Astrocyte of the hippocampus (primary cell): ENCODE measurements at regions not wholly inside any gene's neighbourhood (a gene's known extent, or its start where the extent isn't known, plus 50 kb on each side); places are given as distances from the start of the nearest gene placed in this dataset.
A peak's percentile ranks its signal among the peaks of the same experiment; 100 is the strongest.

Experiments
- DNase-seq: peaks from one replicate; pipeline ENCODE4 v3.0.0; 2011; ENCODE audit warnings: low read depth, low spot score

- no peak for DNase-seq
Observed at GRCh38 chr12:88251798-88252197, 109.7 kb downstream of the TMTC3 start.

GRCh38 chr12:88253371-88253978 is 111.4 kb downstream of the TMTC3 start:
- DNase-seq: no peak

GRCh38 chr12:88255224-88255623 is 113.1 kb downstream of the TMTC3 start:
- no peak for DNase-seq

DNA sequence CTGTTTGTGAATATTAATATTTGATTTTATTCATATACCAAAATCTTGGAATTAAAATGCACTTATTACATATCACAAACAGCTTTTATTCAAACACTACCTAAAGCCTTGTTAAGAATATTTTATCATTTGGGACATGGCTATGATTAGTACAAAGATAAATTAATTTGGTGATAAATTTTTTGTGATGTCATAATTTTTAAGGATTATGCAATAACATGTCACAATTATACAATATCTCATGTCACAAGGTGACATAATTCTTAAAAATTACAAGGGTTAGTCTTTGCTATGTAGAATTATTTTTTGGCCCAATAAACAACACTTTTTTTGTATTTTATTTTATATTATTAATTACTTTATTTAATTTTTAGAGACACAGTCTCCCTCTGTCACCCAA is 113.7 kb downstream of the TMTC3 start:
- DNase-seq: no peak

- DNase-seq: no peak
Observed at GRCh38 chr12:88258396-88258795, 116.3 kb downstream of the TMTC3 start.

DNA sequence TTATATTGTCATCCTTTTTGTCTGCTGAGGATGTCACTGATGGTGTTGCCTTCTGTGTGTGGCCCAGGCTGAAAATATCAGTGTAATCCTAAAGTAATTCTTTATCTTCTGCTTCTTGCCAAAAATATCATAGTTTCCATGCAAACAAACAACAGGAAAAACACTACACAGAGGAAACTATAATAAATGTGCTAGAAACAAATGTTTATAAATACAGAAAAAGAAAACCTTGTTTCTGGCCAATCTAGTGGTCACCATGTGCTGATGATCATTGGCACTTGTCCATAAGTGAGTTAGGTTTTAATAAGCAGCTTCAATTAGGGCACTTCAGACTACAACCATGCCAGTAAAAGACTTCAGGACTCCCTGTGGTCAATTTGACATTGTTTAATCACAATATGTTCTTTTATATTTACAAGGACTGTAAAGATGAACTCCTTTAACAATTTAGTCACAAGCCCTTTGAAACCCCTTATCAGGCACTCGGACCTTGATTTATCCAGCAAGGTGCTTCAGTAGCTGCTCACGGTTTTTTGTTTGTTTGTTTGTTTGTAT is 124.8 kb downstream of the TMTC3 start:
- peak; percentile 28 for DNase-seq

- DNase-seq: no peak
Observed at GRCh38 chr12:88267630-88268029, 125.5 kb downstream of the TMTC3 start.

GRCh38 chr12:88272456-88272855 is 130.3 kb downstream of the TMTC3 start:
- DNase-seq: no peak

DNA sequence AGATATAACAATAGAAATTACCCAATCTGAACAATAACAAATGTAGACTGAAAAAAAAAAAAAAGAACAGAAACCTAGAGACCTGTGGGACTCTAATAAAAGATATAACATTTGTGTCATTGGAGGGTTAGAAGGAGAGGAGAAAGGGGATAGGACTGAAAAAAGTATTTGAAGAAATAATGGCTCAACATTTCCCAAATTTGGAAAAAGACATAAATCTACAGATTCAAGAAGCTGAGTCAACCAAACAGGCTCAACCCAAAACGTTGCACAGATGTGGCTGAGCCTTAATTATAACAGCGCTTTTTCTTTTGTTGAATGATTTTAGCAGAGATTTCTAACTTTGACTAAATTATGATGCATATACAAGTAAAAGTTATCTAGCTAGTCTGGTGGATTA is 131.3 kb downstream of the TMTC3 start:
- DNase-seq: no peak

- DNase-seq: no peak
Observed at GRCh38 chr12:88273875-88274274, 131.8 kb downstream of the TMTC3 start.

- no peak for DNase-seq
Observed at GRCh38 chr12:88291498-88292131, 149.5 kb downstream of the TMTC3 start.

GRCh38 chr12:88298014-88298682 is 156.0 kb downstream of the TMTC3 start:
- DNase-seq: peak; percentile 39

- DNase-seq: peak; percentile 93
Observed at GRCh38 chr12:88298761-88299242, 156.7 kb downstream of the TMTC3 start.

DNA sequence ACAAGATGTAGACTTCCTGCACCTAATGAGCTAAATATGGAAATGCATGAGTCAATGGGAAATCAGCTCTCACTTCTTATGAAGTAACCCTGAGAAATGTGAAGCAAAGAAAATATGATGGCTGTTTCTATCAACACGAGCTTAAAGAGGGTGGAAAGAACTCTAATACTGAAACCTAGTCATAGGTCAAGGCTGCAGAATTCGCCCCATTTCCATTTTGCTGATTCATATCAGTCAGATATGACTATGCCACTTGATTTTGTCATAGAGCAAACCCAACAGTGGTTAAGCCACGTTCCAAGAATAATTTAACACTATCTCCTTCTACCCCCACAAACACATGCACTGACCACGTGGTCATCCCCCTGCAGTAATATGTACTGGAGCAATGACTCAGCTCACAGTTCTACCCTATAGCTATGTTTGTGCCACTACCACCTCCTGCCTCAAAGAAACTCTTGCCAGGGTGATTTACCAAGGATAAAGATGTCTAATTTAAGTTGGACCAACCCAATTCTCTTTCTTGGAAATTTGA is 157.5 kb downstream of the TMTC3 start:
- peak; percentile 88 for DNase-seq

GRCh38 chr12:88300931-88301330 is 158.8 kb downstream of the TMTC3 start:
- no peak for DNase-seq

DNA sequence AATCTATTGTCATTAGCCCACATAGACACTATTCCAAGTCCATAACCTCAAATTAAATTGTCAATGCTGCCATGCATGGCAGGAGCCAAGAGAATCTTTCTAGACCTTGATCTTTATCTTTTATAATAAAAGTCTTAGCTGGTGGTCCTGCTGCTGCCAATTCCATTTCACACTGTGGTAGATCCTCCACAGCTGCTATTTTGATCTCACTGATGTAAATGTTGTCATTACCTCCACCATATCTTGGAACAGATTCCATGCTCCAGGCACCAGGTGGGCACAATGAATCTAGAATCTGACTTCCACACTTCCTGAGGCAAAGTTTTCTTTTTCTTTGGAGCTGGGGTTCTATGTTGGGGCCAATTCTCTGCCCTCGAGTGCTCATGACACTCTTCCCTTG is 161.2 kb downstream of the TMTC3 start:
- DNase-seq: no peak

GRCh38 chr12:88305254-88305890 is 163.3 kb downstream of the TMTC3 start:
- DNase-seq: no peak

DNA sequence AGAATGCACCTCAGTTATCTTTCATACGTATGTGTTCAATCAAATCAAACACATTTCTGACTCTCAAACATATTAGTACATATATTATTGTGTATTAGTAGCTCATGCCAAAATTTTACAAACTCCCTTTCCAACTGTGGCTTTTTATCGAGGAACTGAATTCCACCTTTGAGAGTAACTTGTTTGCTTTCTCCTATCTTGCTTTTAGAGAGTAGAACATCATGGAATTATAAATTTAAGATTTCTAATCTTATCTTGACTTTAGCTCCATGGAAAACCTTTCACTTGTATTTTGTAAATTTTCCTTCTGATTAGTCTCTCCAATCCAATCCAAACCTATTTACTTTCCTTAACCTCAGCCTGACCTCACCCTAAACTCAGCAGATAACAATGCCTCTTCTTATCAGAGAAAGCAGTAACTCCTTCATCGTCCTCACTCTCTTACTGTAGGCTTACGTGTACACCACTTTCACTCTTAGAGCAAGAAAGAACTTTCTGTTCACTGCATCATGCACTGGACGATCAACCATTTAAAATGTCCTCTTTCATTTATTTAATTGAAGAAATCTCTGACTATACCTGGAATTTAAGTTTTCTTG is 164.5 kb downstream of the TMTC3 start:
- no peak for DNase-seq

- DNase-seq: no peak
Observed at GRCh38 chr12:88307961-88308360, 165.9 kb downstream of the TMTC3 start.

DNA sequence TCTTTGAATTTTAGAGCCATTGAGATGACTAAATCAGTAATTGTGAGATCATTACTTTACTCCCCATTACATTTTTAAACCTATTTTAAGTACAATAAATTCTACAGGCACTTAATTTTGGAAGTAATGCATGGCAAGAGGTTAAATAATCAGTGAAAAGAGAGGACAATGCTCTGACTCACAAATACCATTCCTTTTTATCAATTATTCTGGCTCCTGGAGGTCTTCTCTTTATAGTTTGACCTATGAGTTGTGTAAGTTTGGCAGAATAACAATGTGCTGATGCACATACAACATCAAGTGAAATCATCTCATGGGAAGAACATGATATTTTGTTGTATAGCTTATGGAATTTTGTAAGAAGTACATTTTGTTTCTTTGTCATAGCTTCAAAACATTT is 166.7 kb downstream of the TMTC3 start:
- peak; percentile 42 for DNase-seq

- DNase-seq: no peak
Observed at GRCh38 chr12:88309546-88309945, 167.4 kb downstream of the TMTC3 start.

DNA sequence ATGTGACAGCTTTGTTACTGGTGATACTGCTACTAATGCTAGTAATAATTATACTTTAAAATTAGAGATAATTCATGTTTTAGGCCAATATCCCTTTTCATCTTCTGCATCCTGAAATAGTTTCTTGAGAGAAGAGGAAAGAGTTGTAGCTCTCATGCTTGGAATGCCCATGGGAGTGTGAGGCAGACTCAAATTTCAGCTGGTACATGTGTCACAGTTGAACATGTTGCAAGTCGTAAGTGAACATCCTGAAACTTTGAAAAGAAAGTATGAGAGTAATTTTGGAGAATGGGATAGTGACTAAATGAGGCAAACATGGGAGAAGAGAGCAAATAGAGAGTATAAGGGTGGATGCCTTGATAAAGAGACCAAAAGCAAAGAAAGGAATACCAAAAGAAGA is 168.0 kb downstream of the TMTC3 start:
- DNase-seq: no peak
